ENCODE measurements at regions not wholly inside any gene's neighbourhood (a gene's known extent, or its start where the extent isn't known, plus 50 kb on each side); places are given as distances from the start of the nearest gene placed in this dataset.
A peak's percentile ranks its signal among the peaks of the same experiment; 100 is the strongest.

DNA sequence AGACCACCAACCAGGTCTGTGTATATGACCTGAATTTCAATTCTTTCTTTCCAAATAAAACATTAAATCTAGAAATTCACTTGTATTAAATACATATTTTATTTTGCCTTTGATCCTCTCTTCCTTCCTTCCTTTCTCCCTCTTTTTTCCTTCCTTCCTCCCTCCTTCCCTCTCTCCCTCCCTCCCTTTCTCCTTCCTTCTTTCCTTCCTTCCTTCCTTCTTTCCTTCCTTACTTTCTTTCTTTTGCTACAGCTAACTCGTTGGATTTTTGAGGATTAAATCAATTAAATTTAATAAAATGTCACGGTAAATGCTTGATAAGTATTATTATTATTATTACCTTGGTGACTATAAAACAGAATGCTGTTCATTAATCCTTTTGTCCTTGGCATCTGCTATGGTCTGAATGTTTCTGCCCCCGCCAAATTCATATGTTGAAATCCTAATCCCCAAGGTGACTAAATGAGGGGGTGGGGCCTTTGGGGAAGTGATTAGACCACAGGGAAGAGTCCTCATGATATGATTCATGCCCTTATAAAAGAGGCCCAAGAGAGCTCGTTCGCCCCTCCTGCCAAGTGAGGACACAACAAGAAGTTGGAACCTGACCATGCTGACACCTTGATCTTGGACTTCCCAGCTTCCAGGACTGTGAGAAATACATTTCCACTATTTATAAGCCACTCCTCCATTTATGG lies 67.6 kb upstream of the BTBD3 start:
- H3K4me3 ChIP-seq (ENCODE audit: control insufficient read depth, low read depth, low read length), result no peak overlapping the region
- TF ChIP-seq, protein P1, sequence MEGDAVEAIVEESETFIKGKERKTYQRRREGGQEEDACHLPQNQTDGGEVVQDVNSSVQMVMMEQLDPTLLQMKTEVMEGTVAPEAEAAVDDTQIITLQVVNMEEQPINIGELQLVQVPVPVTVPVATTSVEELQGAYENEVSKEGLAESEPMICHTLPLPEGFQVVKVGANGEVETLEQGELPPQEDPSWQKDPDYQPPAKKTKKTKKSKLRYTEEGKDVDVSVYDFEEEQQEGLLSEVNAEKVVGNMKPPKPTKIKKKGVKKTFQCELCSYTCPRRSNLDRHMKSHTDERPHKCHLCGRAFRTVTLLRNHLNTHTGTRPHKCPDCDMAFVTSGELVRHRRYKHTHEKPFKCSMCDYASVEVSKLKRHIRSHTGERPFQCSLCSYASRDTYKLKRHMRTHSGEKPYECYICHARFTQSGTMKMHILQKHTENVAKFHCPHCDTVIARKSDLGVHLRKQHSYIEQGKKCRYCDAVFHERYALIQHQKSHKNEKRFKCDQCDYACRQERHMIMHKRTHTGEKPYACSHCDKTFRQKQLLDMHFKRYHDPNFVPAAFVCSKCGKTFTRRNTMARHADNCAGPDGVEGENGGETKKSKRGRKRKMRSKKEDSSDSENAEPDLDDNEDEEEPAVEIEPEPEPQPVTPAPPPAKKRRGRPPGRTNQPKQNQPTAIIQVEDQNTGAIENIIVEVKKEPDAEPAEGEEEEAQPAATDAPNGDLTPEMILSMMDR (IDR thresholded peaks at IDR 0.05; ENCODE audit: control insufficient read depth, insufficient read depth, low read depth, low read length, missing control alignments), result no peak
- peak; percentile 17 for DNase-seq (ENCODE audit: low read depth)

DNA sequence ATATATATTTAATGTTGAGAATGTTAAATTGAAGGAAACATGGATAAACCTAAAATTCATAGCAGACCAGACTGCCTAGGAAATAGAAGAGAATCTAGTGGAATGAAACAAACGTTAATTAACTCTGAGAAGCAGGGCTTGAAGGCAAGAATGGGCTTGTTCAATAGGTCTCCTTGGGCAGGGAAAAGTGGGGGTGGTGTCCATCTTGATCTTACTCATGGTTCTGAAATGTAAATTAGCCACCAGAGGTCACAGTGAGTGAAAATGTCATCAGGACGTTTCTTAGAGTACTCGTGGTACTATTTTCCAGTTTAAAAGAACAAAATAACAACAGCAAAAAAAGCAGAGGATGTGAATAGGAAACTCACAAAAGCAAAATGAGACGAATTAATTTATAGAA lies 66.8 kb upstream of the BTBD3 start:
- H3K4me3 ChIP-seq (ENCODE audit: control insufficient read depth, low read depth, low read length), result no peak overlapping the region
- TF ChIP-seq, protein P1 (IDR thresholded peaks at IDR 0.05; ENCODE audit: control insufficient read depth, insufficient read depth, low read depth, low read length, missing control alignments), result no peak
- no peak for DNase-seq (ENCODE audit: low read depth)

DNA sequence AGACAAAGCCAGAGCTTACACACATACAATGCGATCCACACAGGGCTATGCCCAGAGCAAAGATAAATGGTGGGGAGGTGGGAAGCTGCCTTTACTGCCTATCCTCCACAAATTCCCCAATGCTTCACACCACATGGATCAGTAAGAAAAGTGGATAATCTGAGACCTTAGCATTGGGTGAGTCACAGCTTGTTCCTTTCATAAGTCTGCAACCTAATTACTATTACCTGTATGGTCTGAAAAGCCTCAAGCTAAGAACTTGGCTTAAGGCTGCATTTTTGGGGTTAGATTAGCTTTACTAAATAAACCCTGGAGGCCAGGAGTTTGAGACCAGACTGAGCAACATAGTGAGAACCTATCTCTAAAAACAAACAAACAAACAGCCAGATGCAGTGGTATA lies 66.0 kb upstream of the BTBD3 start:
- TF ChIP-seq, protein P1 (IDR thresholded peaks at IDR 0.05; ENCODE audit: control insufficient read depth, insufficient read depth, low read depth, low read length, missing control alignments), result no peak
- no peak for DNase-seq (ENCODE audit: low read depth)
- no peak overlapping the region for H3K4me3 ChIP-seq (ENCODE audit: control insufficient read depth, low read depth, low read length)

DNA sequence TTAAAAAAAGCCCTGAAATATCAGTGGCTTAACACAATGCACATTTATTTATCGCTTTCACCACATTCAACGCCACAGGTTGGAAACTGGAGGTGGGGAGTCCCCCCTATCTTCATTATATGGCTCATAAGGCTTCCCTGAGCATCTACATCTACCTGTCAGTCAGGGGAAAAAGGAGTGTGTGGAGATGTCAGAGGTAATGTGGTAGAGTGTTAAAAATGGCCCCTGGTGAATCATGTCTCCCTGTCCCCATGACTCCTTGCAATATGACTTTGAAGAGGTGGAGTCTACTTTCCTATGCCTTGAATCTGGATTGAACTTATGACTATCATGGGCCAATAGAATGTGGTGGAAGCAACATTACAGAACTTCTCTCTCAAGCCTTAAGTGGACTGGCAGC lies 65.5 kb upstream of the BTBD3 start:
- H3K4me3 ChIP-seq (ENCODE audit: control insufficient read depth, low read depth, low read length), result no peak overlapping the region
- TF ChIP-seq, protein P1 (IDR thresholded peaks at IDR 0.05; ENCODE audit: control insufficient read depth, insufficient read depth, low read depth, low read length, missing control alignments), result no peak
- no peak for DNase-seq (ENCODE audit: low read depth)

DNA sequence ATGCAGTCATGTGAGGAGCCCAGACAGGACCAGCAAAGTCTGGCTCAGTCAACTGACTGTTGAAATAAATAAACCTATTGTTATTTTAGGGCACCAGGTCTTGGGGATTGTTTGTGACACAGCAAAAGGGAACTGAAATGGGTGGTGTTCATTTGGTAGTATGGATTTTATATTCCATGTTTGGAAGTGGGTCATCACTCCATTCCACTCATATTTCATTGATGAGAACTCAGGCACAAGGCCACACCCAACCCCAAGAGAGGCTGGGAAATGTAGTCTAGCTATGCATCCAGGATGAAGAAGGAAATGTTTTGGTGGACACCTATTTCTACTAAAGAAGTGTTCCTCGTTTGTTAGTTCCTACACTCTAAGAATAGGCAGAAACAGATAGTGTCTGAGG lies 64.9 kb upstream of the BTBD3 start:
- TF ChIP-seq, protein P1 (IDR thresholded peaks at IDR 0.05; ENCODE audit: control insufficient read depth, insufficient read depth, low read depth, low read length, missing control alignments), result no peak
- DNase-seq (ENCODE audit: low read depth), result no peak

DNA sequence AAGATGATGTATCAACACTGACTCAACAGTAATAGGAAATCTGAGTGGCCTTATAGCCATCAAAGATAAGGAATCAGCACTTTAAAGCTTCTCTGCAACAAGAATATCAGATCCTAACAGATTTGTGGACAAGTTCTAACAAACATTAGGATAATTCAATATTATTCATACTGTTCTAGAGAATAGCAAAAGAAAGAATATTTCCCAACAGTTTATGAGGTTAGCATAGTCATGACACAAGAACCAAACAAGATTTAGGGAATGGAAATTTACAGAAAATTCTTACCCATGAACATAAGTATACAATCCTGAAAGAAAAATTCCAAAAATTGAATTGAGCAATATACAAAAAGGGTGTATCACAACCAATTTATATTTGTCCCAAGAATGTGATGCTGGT lies 64.3 kb upstream of the BTBD3 start:
- no peak for DNase-seq (ENCODE audit: low read depth)
- TF ChIP-seq, protein P1 (IDR thresholded peaks at IDR 0.05; ENCODE audit: control insufficient read depth, insufficient read depth, low read depth, low read length, missing control alignments), result no peak
- H3K4me3 ChIP-seq (ENCODE audit: control insufficient read depth, low read depth, low read length), result no peak overlapping the region

More for the DNA sequence above, 64.9 kb upstream of the BTBD3 start:
- no peak overlapping the region for H3K4me3 ChIP-seq (ENCODE audit: control insufficient read depth, low read depth, low read length)

All from AG09309 (cell line).